ENCODE measurements at regions not wholly inside any gene's neighbourhood (a gene's known extent, or its start where the extent isn't known, plus 50 kb on each side); places are given as distances from the start of the nearest gene placed in this dataset.

GRCh38 chr13:105008604-105009003 lies 1526.9 kb downstream of the EFNB2 start (continued):
- no peak for TF ChIP-seq CTCF (conservative IDR thresholded peaks at IDR 0.05; ENCODE audit: low read depth in 2 of 2)
- TF ChIP-seq CREB1 (CRISPR knock-in tag; IDR thresholded peaks at IDR 0.05; ENCODE audit: low read depth) = no peak
- no peak for TF ChIP-seq ZNF114 (CRISPR knock-in tag; IDR thresholded peaks at IDR 0.05)
- no peak for TF ChIP-seq ZNF331 (CRISPR knock-in tag; IDR thresholded peaks at IDR 0.05; ENCODE audit: low read depth)
- TF ChIP-seq EZH2phosphoT487 (IDR thresholded peaks at IDR 0.05; ENCODE audit: unreplicated experiment) = no peak
- TF ChIP-seq, protein P1, sequence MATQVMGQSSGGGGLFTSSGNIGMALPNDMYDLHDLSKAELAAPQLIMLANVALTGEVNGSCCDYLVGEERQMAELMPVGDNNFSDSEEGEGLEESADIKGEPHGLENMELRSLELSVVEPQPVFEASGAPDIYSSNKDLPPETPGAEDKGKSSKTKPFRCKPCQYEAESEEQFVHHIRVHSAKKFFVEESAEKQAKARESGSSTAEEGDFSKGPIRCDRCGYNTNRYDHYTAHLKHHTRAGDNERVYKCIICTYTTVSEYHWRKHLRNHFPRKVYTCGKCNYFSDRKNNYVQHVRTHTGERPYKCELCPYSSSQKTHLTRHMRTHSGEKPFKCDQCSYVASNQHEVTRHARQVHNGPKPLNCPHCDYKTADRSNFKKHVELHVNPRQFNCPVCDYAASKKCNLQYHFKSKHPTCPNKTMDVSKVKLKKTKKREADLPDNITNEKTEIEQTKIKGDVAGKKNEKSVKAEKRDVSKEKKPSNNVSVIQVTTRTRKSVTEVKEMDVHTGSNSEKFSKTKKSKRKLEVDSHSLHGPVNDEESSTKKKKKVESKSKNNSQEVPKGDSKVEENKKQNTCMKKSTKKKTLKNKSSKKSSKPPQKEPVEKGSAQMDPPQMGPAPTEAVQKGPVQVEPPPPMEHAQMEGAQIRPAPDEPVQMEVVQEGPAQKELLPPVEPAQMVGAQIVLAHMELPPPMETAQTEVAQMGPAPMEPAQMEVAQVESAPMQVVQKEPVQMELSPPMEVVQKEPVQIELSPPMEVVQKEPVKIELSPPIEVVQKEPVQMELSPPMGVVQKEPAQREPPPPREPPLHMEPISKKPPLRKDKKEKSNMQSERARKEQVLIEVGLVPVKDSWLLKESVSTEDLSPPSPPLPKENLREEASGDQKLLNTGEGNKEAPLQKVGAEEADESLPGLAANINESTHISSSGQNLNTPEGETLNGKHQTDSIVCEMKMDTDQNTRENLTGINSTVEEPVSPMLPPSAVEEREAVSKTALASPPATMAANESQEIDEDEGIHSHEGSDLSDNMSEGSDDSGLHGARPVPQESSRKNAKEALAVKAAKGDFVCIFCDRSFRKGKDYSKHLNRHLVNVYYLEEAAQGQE (IDR thresholded peaks at IDR 0.05; ENCODE audit: unreplicated experiment) = no peak
- TF ChIP-seq STAT1 (IDR thresholded peaks at IDR 0.05; ENCODE audit: unreplicated experiment) = no peak
- TF ChIP-seq JUNB (IDR thresholded peaks at IDR 0.05; ENCODE audit: unreplicated experiment) = no peak
- no peak for TF ChIP-seq NANOG (IDR thresholded peaks at IDR 0.05; ENCODE audit: borderline replicate concordance)

GRCh38 chr13:105007166-105007808 lies 1528.2 kb downstream of the EFNB2 start:
- H3K4me3 Mint-ChIP-seq = no peak overlapping the region
- Histone ChIP-seq H3K4me3 (no peak overlapping the region), H3K79me2 (replicated peaks; ENCODE audit: insufficient read depth) (no peaks in the 10 kb centered on the region), H3K9me2 (ENCODE audit: insufficient read depth) (no peaks in the 10 kb centered on the region), H3K4me2 (no peak overlapping the region), H4K20me1 (replicated peaks; ENCODE audit: insufficient read depth) (no peaks in the 10 kb centered on the region), H3K4me1 (ENCODE audit: insufficient read depth) (no peaks in the 10 kb centered on the region), H3K36me3 (ENCODE audit: insufficient read depth) (no peaks in the 10 kb centered on the region), H3K27me3 (ENCODE audit: insufficient read depth) (no peaks in the 10 kb centered on the region), H2AFZ (no peak overlapping the region), H3K27ac (ENCODE audit: low read depth) (no peak overlapping the region), H3F3A (replicated peaks; ENCODE audit: low read depth) (no peaks in the 10 kb centered on the region)
- H3K4me1 Mint-ChIP-seq = no peaks in the 10 kb centered on the region; the same call in 2 of the 3 replicates
- no peaks in the 10 kb centered on the region for H3K36me3 Mint-ChIP-seq (ENCODE audit: low read depth)
- no peak overlapping the region for H3K27ac Mint-ChIP-seq
- ATAC-seq (no peak), DNase-seq (ENCODE audit: low spot score) (no peak)
- no peaks in the 10 kb centered on the region for H3K9me3 Mint-ChIP-seq
- no peak for TF ChIP-seq EZH2phosphoT487 (IDR thresholded peaks at IDR 0.05; ENCODE audit: unreplicated experiment)
- TF ChIP-seq, protein P1 (IDR thresholded peaks at IDR 0.05; ENCODE audit: unreplicated experiment) = no peak
- no peak for TF ChIP-seq CREB1 (CRISPR knock-in tag; IDR thresholded peaks at IDR 0.05; ENCODE audit: low read depth)
- TF ChIP-seq, protein P2, sequence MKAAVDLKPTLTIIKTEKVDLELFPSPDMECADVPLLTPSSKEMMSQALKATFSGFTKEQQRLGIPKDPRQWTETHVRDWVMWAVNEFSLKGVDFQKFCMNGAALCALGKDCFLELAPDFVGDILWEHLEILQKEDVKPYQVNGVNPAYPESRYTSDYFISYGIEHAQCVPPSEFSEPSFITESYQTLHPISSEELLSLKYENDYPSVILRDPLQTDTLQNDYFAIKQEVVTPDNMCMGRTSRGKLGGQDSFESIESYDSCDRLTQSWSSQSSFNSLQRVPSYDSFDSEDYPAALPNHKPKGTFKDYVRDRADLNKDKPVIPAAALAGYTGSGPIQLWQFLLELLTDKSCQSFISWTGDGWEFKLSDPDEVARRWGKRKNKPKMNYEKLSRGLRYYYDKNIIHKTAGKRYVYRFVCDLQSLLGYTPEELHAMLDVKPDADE (IDR thresholded peaks at IDR 0.05) = no peak
- no peak for TF ChIP-seq POLR2AphosphoS5 (IDR thresholded peaks at IDR 0.05; ENCODE audit: low read depth)
- TF ChIP-seq JUNB (IDR thresholded peaks at IDR 0.05; ENCODE audit: unreplicated experiment) = no peak
- no peak for TF ChIP-seq CTCF (conservative IDR thresholded peaks at IDR 0.05; ENCODE audit: low read depth in 2 of 2)
- H3K27me3 Mint-ChIP-seq (ENCODE audit: insufficient read depth, low read depth, poor library complexity) = no peaks in the 10 kb centered on the region

Data from GM23338 (cell line).